Stimulated activated CD8-positive, alpha-beta memory T cell treated with anti-CD3 and anti-CD28 coated beads, Interleukin-15, amount 100 ng/mL, for 4 hours (primary cell): ENCODE measurements at regions not wholly inside any gene's neighbourhood (a gene's known extent, or its start where the extent isn't known, plus 50 kb on each side); places are given as distances from the start of the nearest gene placed in this dataset.
A peak's percentile ranks its signal among the peaks of the same experiment; 100 is the strongest.

ENCODE experiments used
- DNase-seq, 2 donors: peaks; one replicate each; pipeline ENCODE4 v3.0.0-alpha.2; 2020; ENCODE audit warnings: low read depth in 2 of 2

DNA sequence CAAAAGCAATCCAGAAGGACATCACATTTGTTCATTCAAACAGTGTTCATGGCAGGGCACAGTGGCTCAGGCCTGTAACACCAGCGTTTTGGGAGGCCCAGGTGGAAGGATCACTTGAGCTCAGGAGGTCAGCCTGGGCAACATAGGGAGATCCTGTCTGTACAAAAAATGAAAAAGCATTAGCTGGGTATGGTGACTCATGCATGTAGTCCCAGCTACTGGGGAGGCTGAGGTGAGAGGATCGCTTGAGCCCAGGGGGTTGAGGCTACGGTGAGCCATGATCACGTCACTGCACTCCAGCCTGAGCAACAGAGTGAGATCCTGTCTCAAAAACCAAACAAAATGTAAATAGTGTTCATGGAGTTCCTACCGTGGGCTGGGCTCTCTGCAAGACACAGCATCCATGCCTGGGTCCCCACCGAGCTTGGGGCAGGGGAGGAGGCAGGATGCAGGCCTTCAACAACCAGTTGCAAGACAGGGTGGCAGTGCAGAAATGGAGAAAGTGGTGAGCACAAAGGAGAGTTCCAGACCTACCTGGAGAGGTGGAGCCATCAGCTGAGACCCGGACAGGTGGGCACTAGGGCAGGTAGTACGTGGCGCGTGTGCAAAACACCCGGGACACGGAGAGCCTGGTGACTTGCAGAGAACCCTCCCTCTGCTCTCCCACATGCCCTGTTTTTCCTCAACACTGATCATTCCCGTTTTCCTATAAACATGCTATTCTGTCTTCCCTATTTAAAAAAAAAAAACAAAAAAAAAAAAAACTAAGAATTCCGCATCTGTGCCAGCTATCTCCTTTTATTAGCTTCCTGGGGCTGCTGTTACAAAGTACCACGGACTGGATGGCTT, 138.9 kb downstream of the TOMM20 start:
- DNase-seq, result no peak

- no peak for DNase-seq
Measured at GRCh38 chr1:234989019-234989418, 139.6 kb downstream of the TOMM20 start.

GRCh38 chr1:234988536-234988935, 140.1 kb downstream of the TOMM20 start:
- no peak for DNase-seq

GRCh38 chr1:234988155-234988517, 140.5 kb downstream of the TOMM20 start:
- DNase-seq, result no peak

GRCh38 chr1:234987415-234988154, 141.1 kb downstream of the TOMM20 start:
- DNase-seq, result no peak

DNA sequence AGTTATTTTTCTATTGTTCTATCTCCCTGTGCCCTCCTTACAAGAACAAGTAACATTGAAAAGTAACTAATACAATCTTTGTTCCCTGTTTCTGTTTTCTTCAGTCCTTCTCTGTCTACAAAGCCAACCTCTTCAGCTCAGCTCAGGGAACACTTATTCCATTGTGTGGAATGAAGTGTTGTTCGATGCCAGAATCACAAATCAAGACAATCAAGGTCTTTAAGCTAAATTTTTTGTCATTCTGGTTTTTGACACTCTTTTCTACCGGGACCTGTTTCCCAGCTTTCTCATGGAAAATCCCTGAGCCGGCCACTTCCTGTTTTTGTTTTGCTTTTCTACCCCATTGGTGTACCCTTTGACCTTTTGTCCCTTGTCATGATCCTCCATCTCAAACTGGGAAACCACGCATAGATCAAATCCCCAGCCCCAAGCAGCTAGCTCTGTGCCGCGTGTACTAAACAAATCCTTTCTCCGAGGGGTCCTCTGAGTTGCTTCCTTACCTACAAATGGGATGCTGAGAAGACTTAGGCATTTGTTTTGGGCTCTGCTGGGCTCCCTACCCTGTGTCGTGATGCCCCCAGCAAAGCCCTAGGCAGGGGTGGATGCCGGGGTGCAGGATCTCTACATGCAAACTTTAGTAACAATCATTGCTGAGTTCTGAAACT, 141.8 kb downstream of the TOMM20 start:
- DNase-seq, result no peak

DNA sequence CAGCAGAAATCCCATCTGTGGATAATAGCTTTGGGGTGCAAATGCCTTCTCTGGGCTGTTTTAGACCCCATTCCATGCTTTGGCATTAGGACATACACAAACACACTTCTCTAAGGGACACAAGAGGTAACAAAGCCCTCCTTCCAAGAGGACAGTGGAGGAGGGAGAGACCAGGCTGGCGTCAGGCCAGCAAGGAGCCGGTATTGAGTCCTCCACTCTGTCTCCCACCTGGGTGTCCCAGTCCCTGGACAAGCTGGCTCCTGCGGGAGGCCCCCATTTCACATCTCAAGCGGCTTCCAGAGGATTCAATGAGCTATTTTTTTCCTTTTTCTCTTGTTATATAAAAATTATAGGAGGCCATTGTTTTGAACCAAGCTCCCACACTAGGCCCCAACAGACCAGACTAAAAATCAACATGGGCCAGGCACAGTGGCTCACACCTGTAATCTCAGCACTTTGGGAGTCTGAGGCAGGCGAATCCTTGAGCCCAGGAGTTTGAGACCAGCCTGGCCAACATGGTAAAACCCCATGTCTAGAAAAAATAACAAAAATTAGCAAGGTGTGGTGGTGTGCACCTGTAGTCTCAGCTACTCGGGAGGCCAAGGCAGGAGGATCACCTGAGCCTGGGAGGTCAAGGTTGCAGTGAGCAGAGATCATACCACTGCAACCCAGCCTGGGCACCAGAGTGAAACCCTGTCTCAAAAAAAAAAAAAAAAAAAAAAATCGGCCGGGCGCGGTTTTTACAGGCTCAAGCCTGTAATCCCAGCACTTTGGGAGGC, 142.9 kb downstream of the TOMM20 start:
- no peak for DNase-seq

- DNase-seq, result no peak
Measured at GRCh38 chr1:234985007-234985370, 143.6 kb downstream of the TOMM20 start.

DNA sequence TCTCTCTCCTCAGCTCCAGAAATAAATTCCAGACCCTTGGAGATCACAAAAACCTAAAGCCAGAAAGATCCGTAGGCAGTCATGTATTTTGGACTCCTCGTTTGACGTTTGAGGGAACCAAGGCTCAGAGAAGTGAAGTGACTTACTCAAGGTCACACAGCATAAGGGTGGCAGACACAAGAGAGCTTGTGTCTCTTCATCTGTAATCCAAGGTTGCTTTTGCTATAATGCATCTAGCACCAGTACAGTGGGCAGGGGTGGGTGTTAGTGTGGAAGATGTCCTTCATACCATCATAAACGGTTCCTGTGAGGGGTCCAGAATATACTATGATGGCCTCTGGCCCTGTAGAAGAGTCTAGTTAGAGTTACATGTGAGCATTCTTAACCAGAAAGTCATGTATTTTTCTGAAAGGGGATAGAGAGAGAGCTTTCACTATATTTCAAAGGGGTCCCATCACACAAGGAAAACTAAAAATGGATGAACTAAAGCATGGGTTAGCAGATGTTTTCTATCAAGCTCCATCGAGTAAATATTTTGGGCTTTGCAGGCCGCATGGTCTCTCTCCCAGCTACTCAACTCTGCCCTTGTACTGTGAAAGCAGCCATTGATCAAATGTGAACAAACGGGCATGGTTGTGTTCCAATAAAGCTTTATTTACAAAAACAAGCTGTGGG, 144.9 kb downstream of the TOMM20 start:
- no peak for DNase-seq

GRCh38 chr1:234981758-234982157, 146.9 kb downstream of the TOMM20 start:
- no peak for DNase-seq

- DNase-seq, result peak; percentile 56 to 75
Measured at GRCh38 chr1:234980645-234981396, 147.8 kb downstream of the TOMM20 start.

DNA sequence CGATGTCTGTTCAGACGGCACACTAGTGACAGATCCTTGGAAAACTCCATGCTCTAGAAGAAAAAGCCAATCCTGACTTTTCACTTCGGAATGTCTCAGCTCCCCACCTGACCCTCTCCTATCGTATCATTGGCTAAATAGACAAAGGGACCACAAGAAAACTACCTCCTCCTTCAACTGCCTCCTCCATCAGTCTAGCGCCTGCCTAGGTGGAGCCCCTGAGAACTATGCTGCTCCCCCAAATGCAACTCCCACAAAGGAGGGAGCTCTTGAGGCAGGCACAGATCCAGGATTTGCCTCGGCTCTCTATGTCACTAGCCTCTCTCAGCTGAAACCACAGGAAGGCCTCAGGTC, 148.4 kb downstream of the TOMM20 start:
- DNase-seq, result no peak

GRCh38 chr1:234979296-234980279, 149.0 kb downstream of the TOMM20 start:
- DNase-seq, result no peak

- DNase-seq, result no peak
Measured at GRCh38 chr1:234978397-234979295, 150.0 kb downstream of the TOMM20 start.

DNA sequence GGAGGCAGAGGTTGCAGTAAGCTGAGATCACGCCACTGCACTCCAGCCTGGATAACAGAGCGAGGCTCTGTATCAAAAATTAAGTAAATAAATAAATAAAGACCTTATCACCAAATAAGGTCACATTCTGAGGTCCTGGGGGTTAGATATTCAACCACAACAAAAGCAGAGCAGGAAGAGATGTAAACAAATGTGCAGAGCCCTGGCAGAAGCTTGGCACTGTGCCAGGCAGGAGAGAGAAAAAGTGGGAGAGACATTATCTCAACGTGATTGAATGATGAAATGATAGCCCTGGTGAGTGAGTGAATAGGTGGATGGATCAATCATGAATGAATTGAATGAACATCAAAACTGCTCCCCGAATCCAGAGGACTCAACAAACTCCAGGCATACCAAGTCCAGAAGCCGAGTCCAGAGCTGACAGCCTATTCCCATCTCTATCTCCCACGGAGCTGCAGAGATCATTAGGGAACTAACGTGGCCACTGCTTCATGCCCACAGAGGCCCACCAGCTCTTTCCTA, 150.7 kb downstream of the TOMM20 start:
- DNase-seq, result no peak

DNA sequence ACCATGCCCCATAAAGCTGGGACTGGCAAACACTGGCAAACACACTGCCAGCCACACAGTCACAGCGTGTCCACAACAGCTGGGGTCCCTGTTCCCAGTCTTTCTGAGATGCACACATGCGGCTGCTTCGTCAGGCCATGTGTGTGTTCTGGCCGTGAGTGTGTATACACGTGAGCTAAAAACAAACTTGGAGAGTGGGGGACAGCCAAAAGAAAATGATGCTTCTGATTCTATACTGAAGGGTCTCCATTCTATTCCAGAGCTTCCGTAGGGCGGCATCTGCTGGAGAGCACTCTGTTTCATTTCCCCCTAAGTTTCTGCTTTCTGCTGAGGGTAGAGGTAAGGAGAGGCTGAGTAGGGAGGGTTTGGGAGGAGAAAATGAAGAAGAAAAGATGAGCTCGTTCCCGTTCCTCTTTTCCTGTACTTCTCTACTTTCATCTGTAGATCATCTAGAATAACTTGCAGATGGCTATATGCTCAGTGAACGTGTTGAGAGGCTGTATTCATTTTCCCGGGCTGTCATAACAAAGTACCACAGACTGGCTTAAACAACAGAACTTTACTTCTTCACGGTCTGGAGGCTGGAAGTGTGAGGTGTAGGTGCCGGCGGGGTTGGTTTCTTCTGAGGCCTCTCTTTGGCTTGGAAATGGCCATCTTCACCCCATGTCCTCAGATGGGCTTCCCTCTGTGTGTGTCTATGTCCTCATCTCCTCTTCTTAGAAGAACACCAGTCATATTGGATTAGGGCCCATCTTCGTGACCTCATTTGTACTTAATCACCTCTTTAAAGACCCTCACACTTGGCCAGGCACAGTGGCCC, 151.6 kb downstream of the TOMM20 start:
- DNase-seq, result no peak
